MCF 10A (cell line): ENCODE measurements at regions not wholly inside any gene's neighbourhood (a gene's known extent, or its start where the extent isn't known, plus 50 kb on each side); places are given as distances from the start of the nearest gene placed in this dataset.

Experiments used
- BruUV-seq: library from RNA; stranded (reverse); fragments of 400-500 nt; replicated peaks from 2 replicates; lab custom pipeline; 2021; lab: Mats Ljungman, UMichigan
- CTCF ChIA-PET: fragments of 300-600 bp; sonication (Branson Sonifier 250); formaldehyde crosslinking; extraction: SDS; loops from one replicate; lab custom pipeline; 2021; ENCODE audit warnings: antibody characterized with exemption, inconsistent platforms; lab: Yijun Ruan, JAX
- POLR2A ChIA-PET: fragments of 300-600, 350-650 bp; sonication (Branson Sonifier 250); formaldehyde crosslinking; extraction: SDS; loops from one replicate; lab custom pipeline; 2020; ENCODE audit warnings: antibody characterized with exemption, inconsistent platforms; lab: Yijun Ruan, JAX
- DNase-seq: peaks from one replicate; pipeline ENCODE4 v3.0.0-alpha.2; 2018; ENCODE audit not compliant: unreplicated experiment
- H3K27ac Mint-ChIP-seq: one replicate; pipeline ENCODE4 v1.8.0; 2022; ENCODE audit warnings: mild to moderate bottlenecking, low read depth, mixed read lengths; ENCODE audit not compliant: unreplicated experiment
- H3K27me3 Mint-ChIP-seq: one replicate; pipeline ENCODE4 v1.8.0; 2022; ENCODE audit warnings: mixed read lengths; ENCODE audit not compliant: insufficient read depth, unreplicated experiment
- H3K36me3 Mint-ChIP-seq: one replicate; pipeline ENCODE4 v1.8.0; 2022; ENCODE audit warnings: mild to moderate bottlenecking, moderate library complexity, mixed read lengths; ENCODE audit not compliant: insufficient read depth, unreplicated experiment
- H3K4me1 Mint-ChIP-seq: one replicate; pipeline ENCODE4 v1.8.0; 2022; ENCODE audit warnings: mixed read lengths; ENCODE audit not compliant: insufficient read depth, unreplicated experiment
- H3K4me3 Mint-ChIP-seq: one replicate; pipeline ENCODE4 v1.8.0; 2022; ENCODE audit warnings: mild to moderate bottlenecking, moderate library complexity, mixed read lengths; ENCODE audit not compliant: unreplicated experiment
- H3K9me3 Mint-ChIP-seq: one replicate; pipeline ENCODE4 v1.8.0; 2022; ENCODE audit warnings: mixed read lengths; ENCODE audit not compliant: unreplicated experiment
- CTCF ChIP-seq: fragments of 200-600 bp; IDR thresholded peaks from one replicate; pipeline ENCODE4 v1.8.0; 2022; ENCODE audit warnings: antibody characterized with exemption, mild to moderate bottlenecking; ENCODE audit not compliant: unreplicated experiment
- intact Hi-C: fragments of 100-400 bp; cut with micrococcal nuclease; formaldehyde crosslinking; loops from 2 replicates; pipeline ENCODE4 v1.14.1; 2022

GRCh38 chr3:15882577-15882976 lies 84.8 kb upstream of the ANKRD28 start:
- POLR2A ChIA-PET, result interaction anchor here (0.7 kb wide), 2 partner anchors 13 to 241 kb away, joined by 3 read pairs; no protein-coding TSS in a partner anchor
- BruUV-seq, result no TSS peak
- no peak for TF ChIP-seq CTCF
- no peak overlapping the region for H3K27ac Mint-ChIP-seq
- no peaks in the 10 kb centered on the region for H3K27me3 Mint-ChIP-seq
- no peak overlapping the region for H3K4me3 Mint-ChIP-seq
- no peaks in the 10 kb centered on the region for H3K36me3 Mint-ChIP-seq
- peaks cover 26% of the 10 kb centered on the region for H3K9me3 Mint-ChIP-seq
- DNase-seq, result no peak
- no peaks in the 10 kb centered on the region for H3K4me1 Mint-ChIP-seq
- CTCF ChIA-PET, result no interaction called here
- intact Hi-C loops, result no loop called here

GRCh38 chr3:15884132-15884531 lies 86.4 kb upstream of the ANKRD28 start:
- POLR2A ChIA-PET, result no interaction called here
- DNase-seq, result no peak
- Mint-ChIP-seq H3K27ac (no peak overlapping the region), H3K9me3 (peaks cover 20% of the 10 kb centered on the region), H3K4me3 (no peak overlapping the region), H3K4me1 (no peaks in the 10 kb centered on the region), H3K27me3 (no peaks in the 10 kb centered on the region), H3K36me3 (no peaks in the 10 kb centered on the region)
- intact Hi-C loops, result no loop called here
- CTCF ChIA-PET, result interaction anchor here (0.7 kb wide), 1 partner anchor 66 kb away, joined by 4 read pairs; no protein-coding TSS in a partner anchor
- no peak for TF ChIP-seq CTCF
- BruUV-seq, result no TSS peak

GRCh38 chr3:15886521-15886920 lies 88.7 kb upstream of the ANKRD28 start:
- ChIA-PET CTCF (no interaction called here), POLR2A (no interaction called here)
- intact Hi-C loops, result no loop called here
- TF ChIP-seq CTCF, result no peak
- H3K27me3 Mint-ChIP-seq, result no peaks in the 10 kb centered on the region
- no peak overlapping the region for H3K27ac Mint-ChIP-seq
- no peaks in the 10 kb centered on the region for H3K36me3 Mint-ChIP-seq
- no TSS peak for BruUV-seq
- no peaks in the 10 kb centered on the region for H3K4me1 Mint-ChIP-seq
- peaks cover 20% of the 10 kb centered on the region for H3K9me3 Mint-ChIP-seq
- no peak for DNase-seq
- H3K4me3 Mint-ChIP-seq, result no peak overlapping the region

- intact Hi-C loops, result no loop called here
- no peak overlapping the region for H3K4me3 Mint-ChIP-seq
- ChIA-PET POLR2A (no interaction called here), CTCF (no interaction called here)
- no peaks in the 10 kb centered on the region for H3K27me3 Mint-ChIP-seq
- TF ChIP-seq CTCF, result no peak
- no peaks in the 10 kb centered on the region for H3K4me1 Mint-ChIP-seq
- DNase-seq, result no peak
- BruUV-seq, result no TSS peak
- H3K27ac Mint-ChIP-seq, result no peak overlapping the region
- no peaks in the 10 kb centered on the region for H3K36me3 Mint-ChIP-seq
- peaks cover 20% of the 10 kb centered on the region for H3K9me3 Mint-ChIP-seq
Observed at GRCh38 chr3:15887261-15887660, 89.5 kb upstream of the ANKRD28 start.
